ENCODE measurements at regions not wholly inside any gene's neighbourhood (a gene's known extent, or its start where the extent isn't known, plus 50 kb on each side); places are given as distances from the start of the nearest gene placed in this dataset.

DNA sequence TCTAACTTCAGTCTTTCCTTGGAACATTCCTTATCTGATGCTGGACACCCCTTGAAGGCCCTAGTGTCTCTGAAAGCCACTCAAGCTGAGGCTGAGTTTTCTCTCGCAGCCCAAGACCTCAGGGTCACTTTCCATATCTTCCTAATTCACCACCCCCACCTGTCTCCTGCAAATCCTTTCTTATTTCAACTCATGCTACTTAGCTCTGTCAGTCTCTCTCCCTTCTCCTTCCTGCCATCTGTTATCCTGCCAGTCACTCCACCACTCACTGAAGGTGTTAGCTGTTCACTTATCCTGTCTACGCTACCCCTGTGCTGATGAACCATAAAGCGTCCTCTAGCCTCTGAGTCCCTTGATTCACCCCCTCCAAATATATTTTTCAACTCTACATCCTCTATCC, 143.9 kb upstream of the SHISA6 start:
- Histone ChIP-seq H3K27me3 (ENCODE audit: insufficient read depth, low read length) (no peaks in the 10 kb centered on the region), H2AFZ (ENCODE audit: low read length) (no peak overlapping the region), H3K4ac (ENCODE audit: low read depth, low read length) (no peak overlapping the region), H3K4me2 (ENCODE audit: insufficient read depth, insufficient read length, low read length) (no peak overlapping the region), H3K14ac (ENCODE audit: insufficient read depth, low read length) (no peak overlapping the region), H3K23ac (ENCODE audit: insufficient read length, low read depth, low read length) (no peak overlapping the region), H3K79me1 (ENCODE audit: insufficient read depth, low read depth, low read length, poor library complexity, severe bottlenecking) (no peaks in the 10 kb centered on the region), H2BK15ac (ENCODE audit: low read depth, low read length) (no peak overlapping the region), H4K8ac (replicated peaks; ENCODE audit: insufficient read length, low read depth, low read length) (no peak overlapping the region), H3K79me2 (ENCODE audit: insufficient read depth, low read length) (no peaks in the 10 kb centered on the region), H3K18ac (ENCODE audit: insufficient read length, low read depth, low read length) (no peak overlapping the region), H3K23me2 (ENCODE audit: insufficient read length, low read depth, low read length, poor library complexity, severe bottlenecking) (no peaks in the 10 kb centered on the region), H2BK20ac (ENCODE audit: low read depth, low read length, poor library complexity, severe bottlenecking) (no peak overlapping the region), H2BK12ac (ENCODE audit: insufficient read length, low read depth, low read length) (no peak overlapping the region), H3K9me3 (ENCODE audit: control insufficient read depth, low read depth, low read length) (no peaks in the 10 kb centered on the region), H3K9ac (ENCODE audit: extremely low read depth, insufficient read length, low read length) (no peak overlapping the region), H2BK5ac (ENCODE audit: insufficient read length, low read length) (no peak overlapping the region), H4K20me1 (ENCODE audit: control insufficient read depth, insufficient read depth, insufficient read length) (no peaks in the 10 kb centered on the region), H3K56ac (ENCODE audit: insufficient read length, low read depth, low read length) (no peak overlapping the region), H2BK120ac (ENCODE audit: low read depth, low read length, poor library complexity, severe bottlenecking) (no peak overlapping the region), H3K4me1 (ENCODE audit: insufficient read depth, low read length) (no peaks in the 10 kb centered on the region; the same call in 1 of the 2 replicates), H4K91ac (ENCODE audit: insufficient read length, low read depth, low read length) (no peak overlapping the region), H3T11ph (ENCODE audit: low read length) (no peak overlapping the region), H2AK5ac (ENCODE audit: insufficient read length, low read length) (no peak overlapping the region), H4K5ac (ENCODE audit: insufficient read length, low read depth, low read length) (no peak overlapping the region), H3K27ac (ENCODE audit: insufficient read length, low read depth, low read length) (no peak overlapping the region)
- no peaks in the 10 kb centered on the region for H3K36me3 Mint-ChIP-seq (ENCODE audit: insufficient read depth in 1 of 3, low read depth in 3 of 3)
- no CpG with 5 or more reads among the region's 3 CpGs for WGBS (ENCODE audit: extremely low coverage, insufficient read length, low lambda C conversion rate)
- no peak overlapping the region for H3K27ac Mint-ChIP-seq
- H3K9me3 Mint-ChIP-seq, result no peaks in the 10 kb centered on the region
- peaks cover 11 to 20% of the 10 kb centered on the region in 2 experiments for H3K4me1 Mint-ChIP-seq
- H3K27me3 Mint-ChIP-seq (ENCODE audit: low read depth), result peaks cover 2% of the 10 kb centered on the region; the same call in 1 of the 2 replicates
- TF ChIP-seq, protein P1, sequence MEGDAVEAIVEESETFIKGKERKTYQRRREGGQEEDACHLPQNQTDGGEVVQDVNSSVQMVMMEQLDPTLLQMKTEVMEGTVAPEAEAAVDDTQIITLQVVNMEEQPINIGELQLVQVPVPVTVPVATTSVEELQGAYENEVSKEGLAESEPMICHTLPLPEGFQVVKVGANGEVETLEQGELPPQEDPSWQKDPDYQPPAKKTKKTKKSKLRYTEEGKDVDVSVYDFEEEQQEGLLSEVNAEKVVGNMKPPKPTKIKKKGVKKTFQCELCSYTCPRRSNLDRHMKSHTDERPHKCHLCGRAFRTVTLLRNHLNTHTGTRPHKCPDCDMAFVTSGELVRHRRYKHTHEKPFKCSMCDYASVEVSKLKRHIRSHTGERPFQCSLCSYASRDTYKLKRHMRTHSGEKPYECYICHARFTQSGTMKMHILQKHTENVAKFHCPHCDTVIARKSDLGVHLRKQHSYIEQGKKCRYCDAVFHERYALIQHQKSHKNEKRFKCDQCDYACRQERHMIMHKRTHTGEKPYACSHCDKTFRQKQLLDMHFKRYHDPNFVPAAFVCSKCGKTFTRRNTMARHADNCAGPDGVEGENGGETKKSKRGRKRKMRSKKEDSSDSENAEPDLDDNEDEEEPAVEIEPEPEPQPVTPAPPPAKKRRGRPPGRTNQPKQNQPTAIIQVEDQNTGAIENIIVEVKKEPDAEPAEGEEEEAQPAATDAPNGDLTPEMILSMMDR (conservative IDR thresholded peaks at IDR 0.05), result no peak
- DNase-seq, result no peak
- no peak overlapping the region for H3K4me3 Mint-ChIP-seq
